WTC11 (cell line): ENCODE measurements at regions not wholly inside any gene's neighbourhood (a gene's known extent, or its start where the extent isn't known, plus 50 kb on each side); places are given as distances from the start of the nearest gene placed in this dataset.

Source experiments
- CTCF ChIP-seq: fragments of 200-600 bp; IDR thresholded peaks from 2 replicates; pipeline ENCODE4 v1.8.0; 2022; ENCODE audit warnings: antibody characterized with exemption
- ELF4 ChIP-seq: sonication (generic); formaldehyde crosslinking; IDR thresholded peaks from 2 replicates; pipeline ENCODE4 v1.8.1; 2022; ENCODE audit warnings: low read depth, mild to moderate bottlenecking, moderate library complexity, missing genetic modification reagents
- HMGA2 ChIP-seq: fragments of 250-450 bp; sonication (Bioruptor Pico); IDR thresholded peaks from 2 replicates; pipeline ENCODE4 v1.4.0; 2021; ENCODE audit warnings: mild to moderate bottlenecking, moderate library complexity
- STAT6 ChIP-seq: sonication (generic); formaldehyde crosslinking; conservative IDR thresholded peaks from 2 replicates; pipeline ENCODE4 v1.8.1; 2023; ENCODE audit warnings: mild to moderate bottlenecking, low read depth, missing genetic modification reagents, moderate library complexity
- TCF7 ChIP-seq: sonication (generic); formaldehyde crosslinking; IDR thresholded peaks from 2 replicates; pipeline ENCODE4 v1.8.0; 2022; ENCODE audit warnings: mild to moderate bottlenecking, low read depth, missing genetic modification reagents, moderate library complexity

- no peak for TF ChIP-seq CTCF
- no peak for TF ChIP-seq ELF4 (CRISPR knock-in tag)
- no peak for TF ChIP-seq HMGA2 (CRISPR knock-in tag)
- no peak for TF ChIP-seq STAT6 (CRISPR knock-in tag)
- TF ChIP-seq TCF7 (CRISPR knock-in tag), result no peak
Measured at GRCh38 chr2:236508466-236508865, 61.2 kb upstream of the ACKR3 start.
